BLaER1 treated with 17β-estradiol and CSF1 and Interleukin-3, amounts not matched to agents 10 nM and 100 nM (cell line): ENCODE measurements at regions not wholly inside any gene's neighbourhood (a gene's known extent, or its start where the extent isn't known, plus 50 kb on each side); places are given as distances from the start of the nearest gene placed in this dataset.

Experiments
- H3K27ac ChIP-seq, 11 experiments: shearing (Covaris generic); formaldehyde crosslinking; 2 replicates each; pipeline ENCODE4 v1.8.1; 2022
- H3K27me3 ChIP-seq, 11 experiments: shearing (Covaris generic); formaldehyde crosslinking; 2 replicates each; pipeline ENCODE4 v1.8.1; 2022
- H3K36me3 ChIP-seq, 11 experiments: shearing (Covaris generic); formaldehyde crosslinking; 2 replicates each; pipeline ENCODE4 v1.8.1; 2022
- H3K4me1 ChIP-seq, 10 experiments: shearing (Covaris generic); formaldehyde crosslinking; 2 replicates each; pipeline ENCODE4 v1.8.1; 2022
- H3K4me2 ChIP-seq, 11 experiments: shearing (Covaris generic); formaldehyde crosslinking; 2 replicates each; pipeline ENCODE4 v1.8.1; 2022
- H3K4me3 ChIP-seq, 10 experiments: shearing (Covaris generic); formaldehyde crosslinking; 2 replicates each; pipeline ENCODE4 v1.8.1; 2022
- H3K9ac ChIP-seq, 11 experiments: shearing (Covaris generic); formaldehyde crosslinking; 2 replicates each; pipeline ENCODE4 v1.8.1; 2022
- H3K9me3 ChIP-seq, 11 experiments: shearing (Covaris generic); formaldehyde crosslinking; replicated peaks in 1 of 11; 2 replicates each; pipeline ENCODE4 v1.8.1; 2022
- H4K20me1 ChIP-seq, 11 experiments: shearing (Covaris generic); formaldehyde crosslinking; 2 replicates each; pipeline ENCODE4 v1.8.1; 2022
- Cebpa-rat ChIP-seq, 11 experiments: shearing (Covaris generic); IDR thresholded peaks; 2 replicates each; pipeline ENCODE4 v1.8.1; 2022

DNA sequence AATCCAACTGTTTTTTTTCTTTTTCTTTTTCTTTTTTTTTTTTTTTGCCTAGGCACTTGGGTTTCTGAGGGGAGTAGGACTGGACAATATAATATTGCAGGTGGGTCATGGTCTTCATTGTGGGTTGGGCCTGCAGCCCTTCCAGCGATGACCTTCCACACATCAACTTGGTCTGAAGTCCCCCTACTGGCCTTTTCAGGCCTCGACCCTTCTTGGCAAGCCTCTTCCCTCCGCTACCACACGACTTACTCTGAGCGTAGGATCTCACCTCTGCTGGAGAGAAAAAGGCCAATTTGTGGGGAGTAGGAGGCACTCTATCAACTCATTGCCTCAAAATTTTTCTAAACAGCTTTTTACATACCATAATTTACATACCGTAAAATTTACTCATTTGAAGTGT is 51.1 kb upstream of the GRIK3 start:
- H3K9ac ChIP-seq: no peak overlapping the region
- no peak overlapping the region for H3K27ac ChIP-seq

DNA sequence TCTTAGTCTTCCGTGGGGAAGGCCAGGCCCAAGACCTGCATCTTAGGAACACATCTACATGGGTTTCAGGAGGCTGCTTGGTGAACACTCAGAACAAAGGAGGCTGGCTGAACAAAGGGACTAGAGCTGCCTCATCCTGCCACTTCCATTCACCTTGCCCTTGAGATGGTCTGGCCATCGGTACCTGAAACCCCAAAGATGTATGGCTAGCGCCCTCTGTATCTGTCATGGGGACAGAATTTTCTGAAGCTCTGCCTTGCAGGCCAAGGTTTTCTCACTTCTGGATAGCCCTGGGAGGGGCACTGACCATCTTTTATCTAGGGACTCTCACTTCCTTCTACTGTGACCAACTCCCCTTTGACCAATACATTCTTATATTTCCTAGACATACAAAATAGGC is 55.4 kb upstream of the GRIK3 start:
- Histone ChIP-seq H3K4me1 (peaks cover 0 to 47% (median 36%) of the 10 kb centered on the region in 10 experiments; a peak in 16 of 20 replicates), H3K9me3 (peaks cover 0 to 23% (median 4%) of the 10 kb centered on the region in 11 experiments; a peak in 4 of 22 replicates), H4K20me1 (no peaks in the 10 kb centered on the region), H3K27me3 (no peaks in the 10 kb centered on the region), H3K4me3 (no peak overlapping the region), H3K36me3 (no peaks in the 10 kb centered on the region), H3K27ac (no peak overlapping the region), H3K9ac (no peak overlapping the region), H3K4me2 (no peak overlapping the region)
- TF ChIP-seq Cebpa-rat (IDR thresholded peaks at IDR 0.05): no peak

More for the DNA sequence above, 51.1 kb upstream of the GRIK3 start:
- Histone ChIP-seq H3K4me3 (no peak overlapping the region), H3K9me3 (peaks cover 0 to 25% (median 4%) of the 10 kb centered on the region in 11 experiments; a peak in 8 of 22 replicates), H3K36me3 (no peaks in the 10 kb centered on the region), H3K4me2 (peak overlapping the region in 10 of 11 experiments; percentile 5 to 94 (median 79); a peak in 17 of 22 replicates), H4K20me1 (no peaks in the 10 kb centered on the region), H3K4me1 (peaks cover 13 to 57% (median 47%) of the 10 kb centered on the region in 10 experiments), H3K27me3 (peaks cover 0 to 3% (median 0%) of the 10 kb centered on the region in 11 experiments; a peak in 1 of 22 replicates)
- TF ChIP-seq Cebpa-rat (IDR thresholded peaks at IDR 0.05): no peak

DNA sequence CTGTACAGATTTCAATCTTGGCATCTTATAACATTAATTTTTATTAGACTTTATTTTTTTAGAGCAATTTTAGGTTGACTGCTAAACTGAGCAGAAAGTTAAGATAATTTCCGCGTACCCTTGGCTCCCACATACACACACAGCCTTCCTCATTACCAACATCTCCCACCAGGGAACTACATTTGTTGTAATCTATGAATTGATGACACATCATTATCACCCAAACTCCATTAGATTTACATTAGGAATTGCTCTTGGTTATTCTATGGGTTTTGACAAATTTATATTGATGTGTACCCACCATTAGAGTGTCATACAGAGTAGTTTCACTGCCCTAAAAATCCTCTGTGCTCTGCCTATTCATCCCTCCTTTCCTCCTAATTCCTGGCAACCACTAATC is 56.4 kb upstream of the GRIK3 start:
- no peaks in the 10 kb centered on the region for H4K20me1 ChIP-seq

DNA sequence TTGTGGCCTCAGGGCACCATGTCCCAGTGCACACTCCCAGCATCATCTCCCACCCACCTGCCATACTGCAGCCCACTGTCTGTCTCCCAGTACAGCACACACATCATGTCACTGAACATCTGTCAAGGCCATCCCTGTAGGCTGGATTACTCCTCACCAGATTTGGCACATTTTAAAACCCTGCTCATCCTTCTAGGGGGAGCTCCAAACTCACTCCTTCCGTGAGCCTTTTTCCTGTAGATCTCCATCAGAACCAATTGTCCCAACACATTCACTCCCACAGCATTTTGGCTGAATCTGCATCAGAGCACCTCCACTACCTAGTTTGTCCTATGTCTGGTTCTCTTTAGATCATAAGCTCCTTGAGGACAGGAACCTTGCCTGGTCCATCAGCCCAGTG is 58.6 kb upstream of the GRIK3 start:
- H3K9ac ChIP-seq: no peak overlapping the region

More for the DNA sequence above, 56.4 kb upstream of the GRIK3 start:
- TF ChIP-seq Cebpa-rat (IDR thresholded peaks at IDR 0.05): no peak
- H3K9ac ChIP-seq: no peak overlapping the region
- H3K36me3 ChIP-seq: no peaks in the 10 kb centered on the region
- no peak overlapping the region for H3K27ac ChIP-seq
- peaks cover 0 to 23% (median 4%) of the 10 kb centered on the region in 11 experiments; a peak in 4 of 22 replicates for H3K9me3 ChIP-seq
- H3K27me3 ChIP-seq: no peaks in the 10 kb centered on the region
- H3K4me2 ChIP-seq: no peak overlapping the region
- no peak overlapping the region for H3K4me3 ChIP-seq
- peaks cover 0 to 47% (median 36%) of the 10 kb centered on the region in 10 experiments; a peak in 16 of 20 replicates for H3K4me1 ChIP-seq

DNA sequence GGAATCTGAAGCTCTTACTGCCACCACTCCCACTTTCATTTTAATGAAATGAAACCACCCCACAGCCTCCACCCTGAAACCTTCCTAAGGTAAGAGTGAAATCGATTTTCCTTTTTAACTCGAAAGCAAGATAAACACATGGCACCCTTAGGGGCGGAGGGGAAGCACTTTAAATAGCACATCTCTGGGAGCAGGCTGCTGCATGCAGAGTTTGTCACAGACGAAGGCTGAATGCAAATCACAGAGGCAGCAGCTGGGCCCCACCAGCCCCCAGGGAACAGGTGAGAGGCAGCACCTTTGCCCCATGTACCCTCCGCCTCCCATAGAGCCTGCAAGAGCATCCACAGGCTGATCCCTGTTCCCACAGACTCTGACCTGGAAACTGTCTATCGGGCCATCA is 60.0 kb upstream of the GRIK3 start:
- Histone ChIP-seq H4K20me1 (no peaks in the 10 kb centered on the region), H3K4me2 (peak overlapping the region in 9 of 11 experiments; percentile 31 to 81 (median 66); a peak in 18 of 22 replicates), H3K27ac (no peak overlapping the region), H3K36me3 (no peaks in the 10 kb centered on the region), H3K9me3 (0 out of 22 replicates have a peak, but pooled peaks cover 0 to 4% (median 0%) of the 10 kb centered on the region in 11 experiments), H3K4me1 (peaks cover 0 to 42% (median 26%) of the 10 kb centered on the region in 10 experiments; a peak in 16 of 20 replicates), H3K9ac (no peak overlapping the region), H3K27me3 (no peaks in the 10 kb centered on the region), H3K4me3 (no peak overlapping the region)
- no peak for TF ChIP-seq Cebpa-rat (IDR thresholded peaks at IDR 0.05)

More for the DNA sequence above, 58.6 kb upstream of the GRIK3 start:
- peak overlapping the region in 1 of 11 experiments; percentile 15; a peak in 2 of 22 replicates for H3K4me2 ChIP-seq
- peaks cover 0 to 34% (median 26%) of the 10 kb centered on the region in 10 experiments; a peak in 16 of 20 replicates for H3K4me1 ChIP-seq
- no peak overlapping the region for H3K27ac ChIP-seq
- H4K20me1 ChIP-seq: no peaks in the 10 kb centered on the region
- no peaks in the 10 kb centered on the region for H3K36me3 ChIP-seq
- H3K9me3 ChIP-seq: peaks cover 0 to 12% (median 0%) of the 10 kb centered on the region in 11 experiments; a peak in 2 of 22 replicates
- no peaks in the 10 kb centered on the region for H3K27me3 ChIP-seq
- TF ChIP-seq Cebpa-rat (IDR thresholded peaks at IDR 0.05): no peak
- no peak overlapping the region for H3K4me3 ChIP-seq

DNA sequence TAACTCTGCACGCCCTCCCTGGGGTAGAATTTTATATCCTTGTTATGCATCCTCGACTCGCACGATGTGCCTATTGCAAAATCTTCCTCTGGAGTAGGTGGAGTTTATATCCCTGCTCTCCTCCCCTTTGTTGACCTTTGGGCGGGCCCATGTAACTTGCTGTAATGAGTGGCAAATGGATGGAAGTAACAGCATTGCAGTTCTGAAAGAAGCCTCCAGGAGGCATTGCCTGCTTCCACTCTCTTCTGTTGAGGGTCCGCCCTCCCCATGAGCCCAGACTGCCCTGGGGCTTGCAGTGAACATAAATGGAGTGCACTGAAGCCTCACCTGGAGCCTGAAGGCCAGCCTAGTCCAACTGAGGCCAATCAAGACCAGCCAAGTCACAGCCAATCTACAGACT is 62.2 kb upstream of the GRIK3 start:
- Histone ChIP-seq H3K4me1 (peaks cover 0 to 42% (median 26%) of the 10 kb centered on the region in 10 experiments; a peak in 16 of 20 replicates), H3K9me3 (no peaks in the 10 kb centered on the region)

DNA sequence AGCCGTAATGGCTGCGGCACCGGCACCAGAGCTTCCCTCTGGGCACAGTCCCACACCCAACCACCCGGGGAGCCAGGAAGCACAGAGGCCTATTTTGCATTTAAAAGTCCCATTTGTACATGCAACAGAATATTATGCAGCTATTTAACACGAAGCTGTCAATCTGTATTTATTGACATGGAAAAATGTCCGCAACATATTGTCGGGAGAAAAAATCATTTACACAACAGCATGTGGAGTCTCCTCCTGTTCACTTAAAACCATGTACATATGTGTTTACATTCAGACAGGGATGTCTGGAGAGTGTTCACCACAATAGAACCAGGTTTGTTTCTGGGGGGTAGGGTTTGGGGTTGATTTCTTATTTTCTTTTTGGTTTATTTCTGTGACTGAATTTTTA is 63.4 kb upstream of the GRIK3 start:
- Histone ChIP-seq H3K4me2 (no peak overlapping the region), H3K9ac (no peak overlapping the region), H3K27ac (no peak overlapping the region), H3K27me3 (no peaks in the 10 kb centered on the region), H3K9me3 (no peaks in the 10 kb centered on the region), H4K20me1 (no peaks in the 10 kb centered on the region), H3K4me1 (peaks cover 0 to 40% (median 26%) of the 10 kb centered on the region in 10 experiments; a peak in 16 of 20 replicates), H3K4me3 (no peak overlapping the region), H3K36me3 (no peaks in the 10 kb centered on the region)
- TF ChIP-seq Cebpa-rat (IDR thresholded peaks at IDR 0.05): no peak

More for the DNA sequence above, 62.2 kb upstream of the GRIK3 start:
- H4K20me1 ChIP-seq: no peaks in the 10 kb centered on the region
- no peak overlapping the region for H3K4me3 ChIP-seq
- H3K27ac ChIP-seq: no peak overlapping the region
- no peaks in the 10 kb centered on the region for H3K27me3 ChIP-seq
- no peak overlapping the region for H3K4me2 ChIP-seq
- no peak for TF ChIP-seq Cebpa-rat (IDR thresholded peaks at IDR 0.05)
- no peaks in the 10 kb centered on the region for H3K36me3 ChIP-seq
- H3K9ac ChIP-seq: no peak overlapping the region

DNA sequence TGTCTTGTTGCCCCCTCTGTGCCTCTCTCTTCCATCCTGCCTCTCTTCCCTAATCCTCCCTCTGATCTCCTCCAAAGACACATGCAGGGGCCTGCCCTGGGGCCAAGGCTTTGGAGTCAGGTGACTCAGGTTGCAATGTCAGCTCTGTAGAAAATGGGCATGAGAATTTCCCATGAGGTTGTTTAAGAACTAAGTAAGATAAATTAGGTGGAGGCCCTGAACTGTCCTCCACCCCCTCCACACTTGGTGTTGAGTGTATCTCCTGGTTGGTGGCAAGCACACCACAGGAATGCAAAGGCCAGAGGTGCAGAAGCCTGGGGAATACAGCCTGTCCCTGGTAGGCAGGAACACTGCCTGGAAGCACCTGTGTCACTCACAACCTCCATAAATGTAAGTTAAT is 63.9 kb upstream of the GRIK3 start:
- no peak for TF ChIP-seq Cebpa-rat (IDR thresholded peaks at IDR 0.05)
- H3K27ac ChIP-seq: no peak overlapping the region
- H3K4me1 ChIP-seq: peaks cover 0 to 35% (median 26%) of the 10 kb centered on the region in 10 experiments; a peak in 16 of 20 replicates
- no peaks in the 10 kb centered on the region for H4K20me1 ChIP-seq
- H3K4me2 ChIP-seq: peak overlapping the region in 3 of 11 experiments; percentile 16 to 42 (median 17); a peak in 3 of 22 replicates
- no peak overlapping the region for H3K9ac ChIP-seq
- H3K4me3 ChIP-seq: no peak overlapping the region
- H3K27me3 ChIP-seq: no peaks in the 10 kb centered on the region
- no peaks in the 10 kb centered on the region for H3K36me3 ChIP-seq
- no peaks in the 10 kb centered on the region for H3K9me3 ChIP-seq

DNA sequence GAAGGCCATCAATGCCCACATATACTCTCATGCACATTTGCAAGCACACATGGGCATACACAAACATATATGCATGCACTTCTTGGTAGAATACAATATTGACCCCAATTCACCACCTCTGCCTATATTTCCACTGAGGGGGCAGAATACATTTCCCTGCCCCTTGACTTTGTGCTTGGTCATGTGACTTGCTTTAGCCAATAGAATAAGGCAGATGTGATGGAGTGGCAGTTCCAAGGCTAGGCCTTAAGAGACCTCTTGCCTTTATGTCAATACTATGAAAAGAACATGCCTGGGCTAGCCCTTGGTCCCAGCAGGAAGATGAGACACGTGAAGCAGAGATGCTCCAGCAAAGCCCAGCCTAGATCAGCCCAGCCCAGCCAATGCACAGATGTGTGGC is 66.0 kb upstream of the GRIK3 start:
- no peak overlapping the region for H3K27ac ChIP-seq
- no peak for TF ChIP-seq Cebpa-rat (IDR thresholded peaks at IDR 0.05)

More for the DNA sequence above, 66.0 kb upstream of the GRIK3 start:
- H3K36me3 ChIP-seq: no peaks in the 10 kb centered on the region
- H4K20me1 ChIP-seq: no peaks in the 10 kb centered on the region
- H3K9ac ChIP-seq: no peak overlapping the region
- H3K4me1 ChIP-seq: peaks cover 0 to 14% (median 6%) of the 10 kb centered on the region in 10 experiments; a peak in 12 of 20 replicates
- no peak overlapping the region for H3K4me3 ChIP-seq
- H3K9me3 ChIP-seq: no peaks in the 10 kb centered on the region
- H3K4me2 ChIP-seq: no peak overlapping the region
- no peaks in the 10 kb centered on the region for H3K27me3 ChIP-seq
